Heart left ventricle (tissue), 16 donors: ENCODE measurements at regions not wholly inside any gene's neighbourhood (a gene's known extent, or its start where the extent isn't known, plus 50 kb on each side); places are given as distances from the start of the nearest gene placed in this dataset.
"Not testable (repeated sequence)": the region's sequence is repeated elsewhere in the genome, so short reads cannot be mapped to it uniquely, and the experiment has no call there.

Source experiments
- ATAC-seq, 4 donors: fragments of 200-7000 bp; cut with Tn5 transposase; one replicate each; pipeline ENCODE4 v1.9.1; 2020 to 2022; ENCODE audit warnings: moderate library complexity in 4 of 4, mild to moderate bottlenecking in 3 of 4, moderate number of reproducible peaks in 1 of 4
- DNase-seq, 5 donors: peaks; one replicate each; pipeline ENCODE4 v3.0.0-alpha.2; 2020
- H3K27ac ChIP-seq, 12 donors: fragments of 200-600 bp; sonication (generic) in 4 of 12; one replicate each; pipeline versions ENCODE4 v1.5.0 to v1.8.0; 2016 to 2022; ENCODE audit warnings: mild to moderate bottlenecking in 2 of 12
- H3K27me3 ChIP-seq, 9 donors: fragments of 200-600 bp; sonication (generic) in 2 of 9; one replicate each; pipeline versions ENCODE4 v1.5.1 to v1.8.0; 2016 to 2022; ENCODE audit warnings: mild to moderate bottlenecking in 3 of 9
- H3K36me3 ChIP-seq, 9 donors: fragments of 200-600 bp; sonication (generic) in 2 of 9; one replicate each; pipeline versions ENCODE4 v1.5.0 to v1.8.0; 2018 to 2022; ENCODE audit warnings: mild to moderate bottlenecking in 2 of 9
- H3K4me1 ChIP-seq, 12 donors: fragments of 200-600 bp; sonication (generic) in 4 of 12; one replicate each; pipeline versions ENCODE4 v1.5.0 to v1.8.0; 2016 to 2022; ENCODE audit warnings: mild to moderate bottlenecking in 3 of 12
- H3K4me3 ChIP-seq, 12 donors: fragments of 200-600 bp; sonication (generic) in 4 of 12; one replicate each; pipeline versions ENCODE4 v1.5.0 to v1.8.0; 2017 to 2022; ENCODE audit warnings: mild to moderate bottlenecking in 9 of 12, moderate library complexity in 4 of 12
- H3K9me3 ChIP-seq, 12 donors: fragments of 200-600 bp; sonication (generic) in 4 of 12; one replicate each; pipeline versions ENCODE4 v1.5.0 to v1.8.0; 2016 to 2022; ENCODE audit warnings: mild to moderate bottlenecking in 1 of 12
- POLR2A ChIP-seq, 2 donors: fragments of 450-650 bp; IDR thresholded peaks; one replicate each; pipeline ENCODE4 v1.6.1; 2017; ENCODE audit warnings: antibody characterized with exemption in 2 of 2, mild to moderate bottlenecking in 2 of 2, moderate library complexity in 2 of 2
- WGBS, 4 donors: extraction: QIAGEN DNeasy Blood & Tissue Kit in 2 of 4; methylation state at CpG; one replicate each; pipeline versions ENCODE4 v1.1.5 to v1.1.7; 2013 to 2018; 5-methylcytosine and 5-hydroxymethylcytosine counted together
- intact Hi-C, 10 donors: fragments of 100-400 bp; cut with DNase I; formaldehyde crosslinking; loops; one replicate each; pipeline versions ENCODE4 v1.11.1 to v1.14.2; 2022
- TF ChIP-seq, protein P1 (sequence below), 12 donors: fragments of 200-600 bp; sonication (generic) in 4 of 12; IDR thresholded peaks; one replicate each; pipeline versions ENCODE4 v1.5.0 to v1.8.0; 2018 to 2022; ENCODE audit warnings: antibody characterized with exemption in 12 of 12, mild to moderate bottlenecking in 5 of 12
- donor health status: ischemic (EF 13 %, LVEDD 7.1; RV severe dilation, severe dysfunction).
- donor health status: healthy with polysubstance abuse.
- donor health status: DM: no; HTN: yes; CAD: no.
- donor health status: DM: no; HTN: no; CAD: no.
- donor health status: ischemic (EF 25% LVEDD 6.9; RV normal size, moderate dysfunction).
- donor health status: ischemic (EF 25% LVEDD 5.7; RV mildly dilated, moderate dysfunction).
- donor health status: healthy.
- donor health status: DM: yes; HTN: yes; CAD: no.
- donor health status: ischemic (EF 35%, LVEDD 5.7; RV mildly dilated, moderate dysfunction).
- donor health status: nonischemic (EF 11% LVEDD 7.7; RV severe dilation, severe dysfunction).
- donor health status: DM: yes; HTN: yes; CAD: no.
- donor health status: PGD.
- donor health status: ischemic (EF 29% LVEDD 5.4; RV normal size, mild dysfunction).
- donor health status: nonischemic (EF 23%, LVEDD 6.1; RV moderate dilation, normal function).

DNA sequence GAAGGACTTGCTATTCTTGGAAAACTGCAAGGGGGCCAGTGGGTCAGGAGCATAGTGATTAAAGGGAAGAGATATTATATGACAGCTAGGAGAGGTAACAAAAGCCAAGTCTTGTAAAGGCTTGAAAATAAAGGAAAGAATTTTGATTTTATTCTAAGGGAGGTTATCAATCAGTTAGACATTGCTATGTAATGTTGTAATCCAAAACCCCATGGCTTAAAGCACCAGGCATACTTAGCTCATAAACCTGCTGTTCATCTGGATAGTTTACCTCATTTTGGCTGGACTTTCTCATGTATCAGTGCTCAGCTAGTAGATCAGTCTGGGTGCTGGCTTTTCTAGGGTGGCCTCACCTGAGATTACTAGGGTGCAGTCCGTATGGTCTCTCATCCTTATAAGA, 680.9 kb upstream of the LMO3 start:
- H3K4me3 ChIP-seq, result no peak overlapping the region
- ATAC-seq (no peak), DNase-seq (no peak)
- no peaks in the 10 kb centered on the region for H3K27me3 ChIP-seq
- intact Hi-C loops, result no loop called here
- no peaks in the 10 kb centered on the region for H3K4me1 ChIP-seq
- no peaks in the 10 kb centered on the region for H3K36me3 ChIP-seq
- H3K27ac ChIP-seq, result no peak overlapping the region
- 81 to 93% (median 83%) methylated on average over 1 of the region's 1 CpG for WGBS, 4 donors
- TF ChIP-seq, protein P1, sequence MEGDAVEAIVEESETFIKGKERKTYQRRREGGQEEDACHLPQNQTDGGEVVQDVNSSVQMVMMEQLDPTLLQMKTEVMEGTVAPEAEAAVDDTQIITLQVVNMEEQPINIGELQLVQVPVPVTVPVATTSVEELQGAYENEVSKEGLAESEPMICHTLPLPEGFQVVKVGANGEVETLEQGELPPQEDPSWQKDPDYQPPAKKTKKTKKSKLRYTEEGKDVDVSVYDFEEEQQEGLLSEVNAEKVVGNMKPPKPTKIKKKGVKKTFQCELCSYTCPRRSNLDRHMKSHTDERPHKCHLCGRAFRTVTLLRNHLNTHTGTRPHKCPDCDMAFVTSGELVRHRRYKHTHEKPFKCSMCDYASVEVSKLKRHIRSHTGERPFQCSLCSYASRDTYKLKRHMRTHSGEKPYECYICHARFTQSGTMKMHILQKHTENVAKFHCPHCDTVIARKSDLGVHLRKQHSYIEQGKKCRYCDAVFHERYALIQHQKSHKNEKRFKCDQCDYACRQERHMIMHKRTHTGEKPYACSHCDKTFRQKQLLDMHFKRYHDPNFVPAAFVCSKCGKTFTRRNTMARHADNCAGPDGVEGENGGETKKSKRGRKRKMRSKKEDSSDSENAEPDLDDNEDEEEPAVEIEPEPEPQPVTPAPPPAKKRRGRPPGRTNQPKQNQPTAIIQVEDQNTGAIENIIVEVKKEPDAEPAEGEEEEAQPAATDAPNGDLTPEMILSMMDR (IDR thresholded peaks at IDR 0.05), result no peak
- TF ChIP-seq POLR2A (IDR thresholded peaks at IDR 0.05), result no peak
- H3K9me3 ChIP-seq, result peaks cover 0 to 35% (median 11%) of the 10 kb centered on the region in 12 donors

DNA sequence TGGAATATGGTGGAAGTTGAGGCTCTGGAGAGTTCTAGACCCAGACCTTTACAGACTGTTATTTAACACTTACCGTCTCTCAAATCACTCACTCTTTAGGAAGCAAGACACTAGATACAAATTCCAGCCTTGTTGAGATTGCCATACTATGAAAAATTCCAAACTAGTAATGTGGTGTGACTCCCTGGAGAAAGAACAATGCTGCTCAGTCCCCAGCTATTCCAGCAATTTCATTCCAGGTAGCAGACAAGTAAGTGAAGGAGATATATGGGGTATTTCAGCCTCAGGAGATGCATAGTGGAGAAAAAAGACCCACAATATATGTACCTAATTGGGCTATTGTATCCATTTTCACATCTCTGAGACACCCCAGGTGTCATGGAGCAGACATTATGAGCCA, 678.9 kb upstream of the LMO3 start:
- Histone ChIP-seq H3K27ac (no peak overlapping the region), H3K9me3 (peaks cover 0 to 28% (median 11%) of the 10 kb centered on the region in 12 donors), H3K36me3 (no peaks in the 10 kb centered on the region), H3K27me3 (no peaks in the 10 kb centered on the region), H3K4me1 (no peaks in the 10 kb centered on the region), H3K4me3 (no peak overlapping the region)
- TF ChIP-seq POLR2A (IDR thresholded peaks at IDR 0.05), result no peak
- TF ChIP-seq, protein P1 (IDR thresholded peaks at IDR 0.05), result no peak
- ATAC-seq (no peak), DNase-seq (no peak)
- intact Hi-C loops, result no loop called here
- whole genome bisulfite sequencing, 4 donors, result 75 to 100% (median 86%) methylated on average over 1 of the region's 1 CpG

DNA sequence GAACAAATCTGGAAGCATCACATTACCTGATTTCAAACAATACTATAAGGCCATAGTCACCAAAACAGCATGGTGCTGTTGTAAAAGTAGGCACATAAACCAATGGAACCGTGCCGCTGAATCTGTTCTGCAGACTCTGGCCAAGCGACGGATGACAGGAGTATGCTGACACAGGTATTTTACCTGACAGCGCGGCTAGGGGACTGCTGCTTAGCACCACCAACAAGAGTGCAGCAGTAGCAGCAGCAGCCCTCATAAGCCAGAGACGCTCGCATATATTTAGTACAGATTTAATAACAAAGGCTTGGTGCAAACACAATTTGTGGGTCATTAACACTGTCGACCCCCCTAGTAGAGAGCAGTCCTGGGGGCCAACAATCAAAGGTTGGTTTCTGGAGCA, 677.6 kb upstream of the LMO3 start:
- no peak for ATAC-seq

DNA sequence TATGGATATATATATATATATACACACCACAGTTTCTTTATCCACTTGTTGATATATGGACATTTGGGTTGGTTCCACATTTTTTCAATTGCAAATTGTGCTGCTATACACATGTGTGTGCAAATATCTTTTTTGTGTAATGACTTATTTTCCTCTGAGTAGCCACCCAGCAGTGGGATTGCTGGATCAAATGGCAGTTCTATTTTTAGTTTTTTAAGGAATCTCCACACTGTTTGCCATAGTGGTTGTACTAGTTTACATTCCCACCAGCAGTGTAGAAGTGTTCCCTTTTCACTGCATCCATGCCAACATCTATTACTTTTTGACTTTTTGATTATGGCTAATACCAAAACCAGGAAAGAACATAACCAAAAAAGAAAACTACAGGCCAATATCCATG, 676.2 kb upstream of the LMO3 start:
- H3K4me1 ChIP-seq, H3K36me3 ChIP-seq, H3K27me3 ChIP-seq, H3K27ac ChIP-seq, DNase-seq, H3K4me3 ChIP-seq, H3K9me3 ChIP-seq, intact Hi-C loops, ATAC-seq: not testable (repeated sequence)

More for the DNA sequence above, 677.6 kb upstream of the LMO3 start:
- no peak overlapping the region for H3K4me3 ChIP-seq
- H3K9me3 ChIP-seq, result peaks cover 0 to 24% (median 11%) of the 10 kb centered on the region in 12 donors
- H3K4me1 ChIP-seq, result no peaks in the 10 kb centered on the region
- intact Hi-C loops, result no loop called here
- no peak overlapping the region for H3K27ac ChIP-seq
- H3K27me3 ChIP-seq, result no peaks in the 10 kb centered on the region
- TF ChIP-seq, protein P1 (IDR thresholded peaks at IDR 0.05), result no peak
- TF ChIP-seq POLR2A (IDR thresholded peaks at IDR 0.05), result no peak
- no peak for DNase-seq
- WGBS, 4 donors, result 84 to 91% (median 87%) methylated on average over 9 of the region's 9 CpGs
- H3K36me3 ChIP-seq, result no peaks in the 10 kb centered on the region

DNA sequence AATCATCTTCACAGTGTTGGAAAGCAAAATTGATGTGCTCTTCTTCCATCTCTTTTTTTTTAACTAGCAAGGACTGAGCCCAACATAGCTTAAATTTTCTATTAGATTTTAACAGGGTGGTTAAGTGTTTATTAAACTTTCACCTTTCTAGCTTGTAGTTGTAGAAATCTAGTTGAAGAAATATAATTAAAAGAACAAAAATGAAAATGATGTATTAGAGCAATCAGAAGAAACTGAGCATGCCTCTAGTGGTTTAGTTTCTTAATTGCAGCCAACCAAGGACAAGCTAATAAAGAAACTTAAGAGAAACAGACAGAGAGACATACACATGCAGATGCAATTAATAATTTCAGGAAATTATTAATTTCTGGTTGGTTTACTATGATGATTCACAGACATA, 673.0 kb upstream of the LMO3 start:
- Histone ChIP-seq H3K27me3 (no peaks in the 10 kb centered on the region), H3K36me3 (no peaks in the 10 kb centered on the region), H3K4me1 (no peaks in the 10 kb centered on the region), H3K27ac (no peak overlapping the region), H3K4me3 (no peak overlapping the region), H3K9me3 (peaks cover 0 to 8% (median 0%) of the 10 kb centered on the region in 12 donors)
- TF ChIP-seq, protein P1 (IDR thresholded peaks at IDR 0.05), result peak in 2 of 12 donors; percentile 6 to 23
- TF ChIP-seq POLR2A (IDR thresholded peaks at IDR 0.05), result no peak
- intact Hi-C loops, result no loop called here
- ATAC-seq (no peak), DNase-seq (no peak)
